Gastroesophageal sphincter (tissue), 3 donors: ENCODE measurements at regions not wholly inside any gene's neighbourhood (a gene's known extent, or its start where the extent isn't known, plus 50 kb on each side); places are given as distances from the start of the nearest gene placed in this dataset.

Source experiments
- POLR2A ChIP-seq, 2 donors: fragments of 450-650 bp; IDR thresholded peaks; one replicate each; pipeline ENCODE4 v1.6.1; 2017; ENCODE audit warnings: antibody characterized with exemption in 2 of 2, mild to moderate bottlenecking in 2 of 2, moderate library complexity in 1 of 2
- TF ChIP-seq, protein P1 (sequence below), 4 experiments: fragments of 200-600 bp in 2 of 4; fragments of 450-650 bp in 2 of 4; sonication (generic) in 1 of 4; IDR thresholded peaks; one replicate each; pipeline ENCODE4 v1.5.1; 2017 to 2019; ENCODE audit warnings: antibody characterized with exemption in 4 of 4, mild to moderate bottlenecking in 2 of 4, moderate library complexity in 2 of 4

DNA sequence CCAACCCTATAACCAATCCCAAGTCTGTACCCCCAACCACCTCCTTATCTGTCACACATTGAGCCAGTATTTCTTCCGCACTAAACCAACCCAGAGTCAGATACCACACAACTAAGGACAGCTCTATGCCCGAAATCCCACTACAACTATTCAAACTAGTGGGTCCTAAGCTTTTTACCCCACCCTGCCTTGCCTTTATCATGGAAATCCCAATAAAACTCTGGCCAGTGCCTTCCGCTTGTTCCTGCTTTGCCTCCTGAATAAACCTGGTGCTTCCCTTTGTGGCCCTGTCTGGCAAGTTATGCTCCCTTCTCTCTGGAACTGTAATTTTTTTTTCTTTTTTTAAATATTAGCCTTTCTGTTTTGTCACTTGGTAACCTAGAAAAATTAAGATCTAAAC, 493.3 kb upstream of the SYT1 start:
- TF ChIP-seq, protein P1, sequence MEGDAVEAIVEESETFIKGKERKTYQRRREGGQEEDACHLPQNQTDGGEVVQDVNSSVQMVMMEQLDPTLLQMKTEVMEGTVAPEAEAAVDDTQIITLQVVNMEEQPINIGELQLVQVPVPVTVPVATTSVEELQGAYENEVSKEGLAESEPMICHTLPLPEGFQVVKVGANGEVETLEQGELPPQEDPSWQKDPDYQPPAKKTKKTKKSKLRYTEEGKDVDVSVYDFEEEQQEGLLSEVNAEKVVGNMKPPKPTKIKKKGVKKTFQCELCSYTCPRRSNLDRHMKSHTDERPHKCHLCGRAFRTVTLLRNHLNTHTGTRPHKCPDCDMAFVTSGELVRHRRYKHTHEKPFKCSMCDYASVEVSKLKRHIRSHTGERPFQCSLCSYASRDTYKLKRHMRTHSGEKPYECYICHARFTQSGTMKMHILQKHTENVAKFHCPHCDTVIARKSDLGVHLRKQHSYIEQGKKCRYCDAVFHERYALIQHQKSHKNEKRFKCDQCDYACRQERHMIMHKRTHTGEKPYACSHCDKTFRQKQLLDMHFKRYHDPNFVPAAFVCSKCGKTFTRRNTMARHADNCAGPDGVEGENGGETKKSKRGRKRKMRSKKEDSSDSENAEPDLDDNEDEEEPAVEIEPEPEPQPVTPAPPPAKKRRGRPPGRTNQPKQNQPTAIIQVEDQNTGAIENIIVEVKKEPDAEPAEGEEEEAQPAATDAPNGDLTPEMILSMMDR (IDR thresholded peaks at IDR 0.05): no peak
- TF ChIP-seq POLR2A (IDR thresholded peaks at IDR 0.05): no peak
